GM18861 (cell line): ENCODE measurements at regions not wholly inside any gene's neighbourhood (a gene's known extent, or its start where the extent isn't known, plus 50 kb on each side); places are given as distances from the start of the nearest gene placed in this dataset.
A peak's percentile ranks its signal among the peaks of the same experiment; 100 is the strongest.
"Not testable (repeated sequence)": the region's sequence is repeated elsewhere in the genome, so short reads cannot be mapped to it uniquely, and the experiment has no call there.

Source experiments
- ATAC-seq: cut with Tn5 transposase; IDR thresholded peaks from one replicate; pipeline ENCODE4 v1.9.1; 2021; ENCODE audit not compliant: unreplicated experiment

- ATAC-seq: no peak
Observed at GRCh38 chr9:15047028-15047551, 136.9 kb upstream of the FREM1 start.

- ATAC-seq: no peak
Observed at GRCh38 chr9:15033316-15033715, 123.1 kb upstream of the FREM1 start.

GRCh38 chr9:15032860-15033259 is 122.6 kb upstream of the FREM1 start:
- ATAC-seq: no peak

GRCh38 chr9:15021146-15021545 is 110.9 kb upstream of the FREM1 start:
- ATAC-seq: no peak

GRCh38 chr9:15018096-15018637 is 107.9 kb upstream of the FREM1 start:
- no peak for ATAC-seq

GRCh38 chr9:15010581-15010980 is 100.4 kb upstream of the FREM1 start:
- ATAC-seq: no peak

GRCh38 chr9:15007698-15008097 is 97.5 kb upstream of the FREM1 start:
- ATAC-seq: no peak

- ATAC-seq: no peak
Observed at GRCh38 chr9:14994738-14995137, 84.5 kb upstream of the FREM1 start.

GRCh38 chr9:14993901-14994554 is 83.8 kb upstream of the FREM1 start:
- ATAC-seq: no peak

- ATAC-seq: no peak
Observed at GRCh38 chr9:14993061-14993800, 83.0 kb upstream of the FREM1 start.

GRCh38 chr9:14992516-14992915 is 82.3 kb upstream of the FREM1 start:
- no peak for ATAC-seq

GRCh38 chr9:14992081-14992480 is 81.9 kb upstream of the FREM1 start:
- ATAC-seq: no peak

GRCh38 chr9:14990647-14991046 is 80.4 kb upstream of the FREM1 start:
- not testable (repeated sequence) for ATAC-seq

- no peak for ATAC-seq
Observed at GRCh38 chr9:14989811-14990210, 79.6 kb upstream of the FREM1 start.

- not testable (repeated sequence) for ATAC-seq
Observed at GRCh38 chr9:14989336-14989735, 79.1 kb upstream of the FREM1 start.

- peak; percentile 91 for ATAC-seq
Observed at GRCh38 chr9:14987858-14988257, 77.6 kb upstream of the FREM1 start.

GRCh38 chr9:14985419-14985818 is 75.2 kb upstream of the FREM1 start:
- ATAC-seq: no peak

- no peak for ATAC-seq
Observed at GRCh38 chr9:14983599-14983998, 73.4 kb upstream of the FREM1 start.

GRCh38 chr9:14981291-14981950 is 71.2 kb upstream of the FREM1 start:
- no peak for ATAC-seq

- no peak for ATAC-seq
Observed at GRCh38 chr9:14978022-14979000, 68.1 kb upstream of the FREM1 start.
